Skin of body (tissue), 1 donor: ENCODE measurements at regions not wholly inside any gene's neighbourhood (a gene's known extent, or its start where the extent isn't known, plus 50 kb on each side); places are given as distances from the start of the nearest gene placed in this dataset.
"Not testable (repeated sequence)": the region's sequence is repeated elsewhere in the genome, so short reads cannot be mapped to it uniquely, and the experiment has no call there.

Experiments
- DNase-seq: peaks from one replicate; lab custom pipeline; 2025; lab: John Stamatoyannopoulos, UW

- no peak for DNase-seq
Observed at GRCh38 chr2:150138587-150138986, 348.9 kb downstream of the RND3 start.

- DNase-seq: no peak
Observed at GRCh38 chr2:150137338-150138069, 350.0 kb downstream of the RND3 start.

- DNase-seq: no peak
Observed at GRCh38 chr2:150136893-150137292, 350.6 kb downstream of the RND3 start.

GRCh38 chr2:150136401-150136800, 351.1 kb downstream of the RND3 start:
- DNase-seq: no peak

- DNase-seq: no peak
Observed at GRCh38 chr2:150135223-150135883, 352.1 kb downstream of the RND3 start.

GRCh38 chr2:150134223-150134857, 353.1 kb downstream of the RND3 start:
- peak; percentile 65 for DNase-seq

GRCh38 chr2:150133623-150134022, 353.8 kb downstream of the RND3 start:
- DNase-seq: peak; percentile 24

- peak; percentile 54 for DNase-seq
Observed at GRCh38 chr2:150129921-150130575, 357.4 kb downstream of the RND3 start.

- no peak for DNase-seq
Observed at GRCh38 chr2:150127995-150128394, 359.5 kb downstream of the RND3 start.

- DNase-seq: no peak
Observed at GRCh38 chr2:150127346-150127990, 360.0 kb downstream of the RND3 start.

- no peak for DNase-seq
Observed at GRCh38 chr2:150126839-150127238, 360.6 kb downstream of the RND3 start.

GRCh38 chr2:150126143-150126740, 361.2 kb downstream of the RND3 start:
- no peak for DNase-seq

- DNase-seq: no peak
Observed at GRCh38 chr2:150125708-150126107, 361.8 kb downstream of the RND3 start.

- DNase-seq: no peak
Observed at GRCh38 chr2:150125188-150125587, 362.3 kb downstream of the RND3 start.

- DNase-seq: no peak
Observed at GRCh38 chr2:150124739-150125138, 362.7 kb downstream of the RND3 start.

- no peak for DNase-seq
Observed at GRCh38 chr2:150122871-150123613, 364.4 kb downstream of the RND3 start.

GRCh38 chr2:150122156-150122555, 365.3 kb downstream of the RND3 start:
- no peak for DNase-seq

GRCh38 chr2:150120326-150120955, 367.0 kb downstream of the RND3 start:
- DNase-seq: no peak

GRCh38 chr2:150119819-150120218, 367.6 kb downstream of the RND3 start:
- no peak for DNase-seq

- DNase-seq: not testable (repeated sequence)
Observed at GRCh38 chr2:150114089-150114488, 373.4 kb downstream of the RND3 start.
